ENCODE measurements at regions not wholly inside any gene's neighbourhood (a gene's known extent, or its start where the extent isn't known, plus 50 kb on each side); places are given as distances from the start of the nearest gene placed in this dataset.

DNA sequence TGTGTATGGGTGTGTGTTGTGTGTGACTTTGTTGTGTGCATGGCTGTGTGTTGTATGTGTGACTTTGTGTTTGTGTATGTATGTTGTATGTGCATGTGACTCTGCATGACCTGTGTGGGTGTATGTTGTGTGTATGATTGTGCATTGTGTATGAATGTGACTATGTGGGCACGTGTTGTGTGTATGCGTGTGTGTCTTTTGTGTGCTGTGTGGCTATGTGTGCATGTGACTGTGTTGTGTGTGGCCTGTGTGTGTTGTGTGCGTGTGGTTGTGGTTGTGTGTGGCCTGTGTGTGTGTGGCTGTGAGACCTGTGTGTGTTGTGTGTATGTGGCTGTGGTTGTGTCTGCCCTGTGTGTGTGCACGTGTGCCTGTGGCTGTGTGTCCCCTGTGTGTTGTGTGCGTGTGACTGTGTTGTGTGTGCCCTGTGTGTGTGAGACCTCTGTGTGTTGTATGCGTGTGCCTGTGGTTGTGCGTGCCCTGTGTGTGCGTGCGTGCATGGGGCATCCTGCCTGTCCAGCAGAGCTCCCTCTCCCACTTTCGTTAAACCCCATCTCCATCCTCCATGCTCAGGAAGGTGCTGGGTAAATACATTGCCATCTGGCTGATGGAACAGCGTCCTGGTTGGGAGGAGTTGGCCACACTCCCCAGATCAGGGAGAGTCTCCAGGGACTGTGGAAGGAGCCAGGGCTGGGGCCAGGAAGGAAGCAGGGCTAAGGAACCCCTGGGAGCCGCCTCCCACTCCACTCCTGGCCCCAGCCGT is 90.1 kb upstream of the GSE1 start (continued):
- TF ChIP-seq ZNF280B (CRISPR knock-in tag; IDR thresholded peaks at IDR 0.05; ENCODE audit: borderline replicate concordance): peak; percentile 11; the same call in 1 of the 2 replicates
- TF ChIP-seq EZH2 (conservative IDR thresholded peaks at IDR 0.05; ENCODE audit: low read depth, low read length): no peak
- TF ChIP-seq MATR3 (CRISPR knock-in tag; IDR thresholded peaks at IDR 0.05): peak; percentile 50; the same call in 1 of the 2 replicates
- TF ChIP-seq TERF1 (CRISPR knock-in tag; IDR thresholded peaks at IDR 0.05): no peak
- TF ChIP-seq ATF1 (CRISPR knock-in tag; IDR thresholded peaks at IDR 0.05): no peak
- TF ChIP-seq HIVEP1 (CRISPR knock-in tag; IDR thresholded peaks at IDR 0.05): no peak
- TF ChIP-seq, protein P1, sequence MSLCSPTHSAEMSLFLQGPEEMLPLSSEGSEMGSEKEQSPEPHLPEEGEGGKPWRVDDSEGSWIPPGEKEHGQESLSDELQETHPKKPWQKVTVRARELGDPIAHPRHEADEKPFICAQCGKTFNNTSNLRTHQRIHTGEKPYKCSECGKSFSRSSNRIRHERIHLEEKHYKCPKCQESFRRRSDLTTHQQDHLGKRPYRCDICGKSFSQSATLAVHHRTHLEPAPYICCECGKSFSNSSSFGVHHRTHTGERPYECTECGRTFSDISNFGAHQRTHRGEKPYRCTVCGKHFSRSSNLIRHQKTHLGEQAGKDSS (CRISPR knock-in tag; IDR thresholded peaks at IDR 0.05; ENCODE audit: borderline replicate concordance, low read depth): peak; percentile 65; the same call in 1 of the 2 replicates
- no peak for TF ChIP-seq ZNF883 (CRISPR knock-in tag; IDR thresholded peaks at IDR 0.05; ENCODE audit: not compliant biosample characterization)
- TF ChIP-seq SNAPC4 (CRISPR knock-in tag; IDR thresholded peaks at IDR 0.05): no peak
- no peak for TF ChIP-seq MXD4 (CRISPR knock-in tag; IDR thresholded peaks at IDR 0.05)
- peak; percentile 16; the same call in 1 of the 2 replicates for TF ChIP-seq ZNF713 (CRISPR knock-in tag; IDR thresholded peaks at IDR 0.05)
- TF ChIP-seq, protein P2, sequence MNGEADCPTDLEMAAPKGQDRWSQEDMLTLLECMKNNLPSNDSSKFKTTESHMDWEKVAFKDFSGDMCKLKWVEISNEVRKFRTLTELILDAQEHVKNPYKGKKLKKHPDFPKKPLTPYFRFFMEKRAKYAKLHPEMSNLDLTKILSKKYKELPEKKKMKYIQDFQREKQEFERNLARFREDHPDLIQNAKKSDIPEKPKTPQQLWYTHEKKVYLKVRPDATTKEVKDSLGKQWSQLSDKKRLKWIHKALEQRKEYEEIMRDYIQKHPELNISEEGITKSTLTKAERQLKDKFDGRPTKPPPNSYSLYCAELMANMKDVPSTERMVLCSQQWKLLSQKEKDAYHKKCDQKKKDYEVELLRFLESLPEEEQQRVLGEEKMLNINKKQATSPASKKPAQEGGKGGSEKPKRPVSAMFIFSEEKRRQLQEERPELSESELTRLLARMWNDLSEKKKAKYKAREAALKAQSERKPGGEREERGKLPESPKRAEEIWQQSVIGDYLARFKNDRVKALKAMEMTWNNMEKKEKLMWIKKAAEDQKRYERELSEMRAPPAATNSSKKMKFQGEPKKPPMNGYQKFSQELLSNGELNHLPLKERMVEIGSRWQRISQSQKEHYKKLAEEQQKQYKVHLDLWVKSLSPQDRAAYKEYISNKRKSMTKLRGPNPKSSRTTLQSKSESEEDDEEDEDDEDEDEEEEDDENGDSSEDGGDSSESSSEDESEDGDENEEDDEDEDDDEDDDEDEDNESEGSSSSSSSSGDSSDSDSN (CRISPR knock-in tag; IDR thresholded peaks at IDR 0.05): no peak
- TF ChIP-seq ATF7 (IDR thresholded peaks at IDR 0.05): 0 out of 2 replicates have a peak, but pooled peaks have one; percentile 37
- peak; percentile 30; the same call in 1 of the 2 replicates for TF ChIP-seq ATF7 (CRISPR knock-in tag; IDR thresholded peaks at IDR 0.05)
- no peak for TF ChIP-seq ZNF557 (CRISPR knock-in tag; IDR thresholded peaks at IDR 0.05)
- 0 out of 2 replicates have a peak, but pooled peaks have one; percentile 34 for TF ChIP-seq ARHGAP35 (CRISPR knock-in tag; IDR thresholded peaks at IDR 0.05; ENCODE audit: borderline replicate concordance)
- TF ChIP-seq SIX1 (CRISPR knock-in tag; IDR thresholded peaks at IDR 0.05; ENCODE audit: borderline replicate concordance): no peak
- no peak for TF ChIP-seq ZNF558 (CRISPR knock-in tag; IDR thresholded peaks at IDR 0.05; ENCODE audit: borderline replicate concordance)
